Breast epithelium (tissue), 3 donors: ENCODE measurements at regions not wholly inside any gene's neighbourhood (a gene's known extent, or its start where the extent isn't known, plus 50 kb on each side); places are given as distances from the start of the nearest gene placed in this dataset.

ENCODE experiments used
- CTCF ChIP-seq, 3 donors: fragments of 450-650 bp; IDR thresholded peaks; one replicate each; pipeline ENCODE4 v1.5.1; 2016 to 2017; ENCODE audit warnings: antibody characterized with exemption in 3 of 3, mild to moderate bottlenecking in 3 of 3, moderate library complexity in 3 of 3
- POLR2A ChIP-seq: fragments of 450-650 bp; IDR thresholded peaks from one replicate; pipeline ENCODE4 v1.6.1; 2016; ENCODE audit warnings: antibody characterized with exemption, mild to moderate bottlenecking, moderate library complexity
- POLR2AphosphoS5 ChIP-seq, 3 donors: sonication (generic); formaldehyde crosslinking; IDR thresholded peaks; one replicate each; pipeline ENCODE4 v1.6.1; 2017; ENCODE audit warnings: antibody characterized with exemption in 3 of 3

GRCh38 chr11:92330114-92330513 is 105.5 kb downstream of the FAT3 start:
- TF ChIP-seq CTCF (IDR thresholded peaks at IDR 0.05) (no peak), POLR2A (no peak), POLR2AphosphoS5 (IDR thresholded peaks at IDR 0.05) (no peak)
